GM19328 (cell line): ENCODE measurements at regions not wholly inside any gene's neighbourhood (a gene's known extent, or its start where the extent isn't known, plus 50 kb on each side); places are given as distances from the start of the nearest gene placed in this dataset.

Experiments
- ATAC-seq: cut with Tn5 transposase; IDR thresholded peaks from one replicate; pipeline ENCODE4 v1.9.1; 2021; ENCODE audit warnings: mild to moderate bottlenecking, moderate library complexity; ENCODE audit not compliant: unreplicated experiment

GRCh38 chr2:234135750-234136221 lies 85.3 kb downstream of the SPP2 start:
- ATAC-seq, result no peak

GRCh38 chr2:234134496-234134895 lies 84.0 kb downstream of the SPP2 start:
- ATAC-seq, result no peak

- no peak for ATAC-seq
Observed at GRCh38 chr2:234133004-234133403, 82.5 kb downstream of the SPP2 start.

DNA sequence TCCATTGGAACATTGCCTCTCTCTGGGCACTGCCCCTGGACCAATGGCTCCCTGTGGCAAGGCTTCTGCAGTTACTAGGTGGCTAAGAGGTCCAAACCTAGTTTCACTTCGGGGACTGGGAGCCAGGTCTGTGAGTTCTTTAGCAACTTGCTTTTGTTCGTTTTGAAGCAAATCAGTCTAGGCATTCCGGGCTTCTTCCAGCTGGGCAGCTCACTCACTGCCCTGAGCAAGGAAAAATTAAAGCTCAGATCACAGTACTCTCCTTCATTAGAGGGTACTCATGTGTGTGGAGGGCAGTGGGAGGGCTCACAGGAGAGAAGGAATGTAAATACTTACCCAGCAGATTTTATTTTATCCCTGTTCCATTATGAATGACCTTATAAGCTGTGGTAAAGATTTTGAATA lies 80.3 kb downstream of the SPP2 start:
- no peak for ATAC-seq

GRCh38 chr2:234128606-234129005 lies 78.1 kb downstream of the SPP2 start:
- no peak for ATAC-seq
